ENCODE measurements at regions not wholly inside any gene's neighbourhood (a gene's known extent, or its start where the extent isn't known, plus 50 kb on each side); places are given as distances from the start of the nearest gene placed in this dataset.

GRCh38 chr7:119783799-119784198 lies 489.2 kb upstream of the KCND2 start:
- Histone ChIP-seq H3K9me3 (no peaks in the 10 kb centered on the region), H3K4me3 (ENCODE audit: low read depth in 1 of 2, low read length in 1 of 2) (no peak overlapping the region), H3K4me1 (ENCODE audit: control insufficient read depth in 1 of 2, insufficient read depth in 1 of 2, low read depth in 1 of 2, low read length in 1 of 2) (no peaks in the 10 kb centered on the region), H3K27ac (no peak overlapping the region), H3K27me3 (no peaks in the 10 kb centered on the region), H3K36me3 (no peaks in the 10 kb centered on the region)
- no peak for TF ChIP-seq CTCF (IDR thresholded peaks at IDR 0.05)

GRCh38 chr7:119802147-119802546 lies 470.8 kb upstream of the KCND2 start:
- Histone ChIP-seq H3K27ac (no peak overlapping the region), H3K36me3 (no peaks in the 10 kb centered on the region), H3K4me3 (ENCODE audit: low read depth in 1 of 2, low read length in 1 of 2) (no peak overlapping the region), H3K9me3 (no peaks in the 10 kb centered on the region), H3K4me1 (ENCODE audit: control insufficient read depth in 1 of 2, insufficient read depth in 1 of 2, low read depth in 1 of 2, low read length in 1 of 2) (no peaks in the 10 kb centered on the region), H3K27me3 (no peaks in the 10 kb centered on the region)
- no peak for TF ChIP-seq CTCF (IDR thresholded peaks at IDR 0.05)

GRCh38 chr7:119825091-119825655 lies 447.8 kb upstream of the KCND2 start:
- no peak for TF ChIP-seq CTCF (IDR thresholded peaks at IDR 0.05)
- Histone ChIP-seq H3K36me3 (no peaks in the 10 kb centered on the region), H3K4me1 (ENCODE audit: control insufficient read depth in 1 of 2, insufficient read depth in 1 of 2, low read depth in 1 of 2, low read length in 1 of 2) (no peaks in the 10 kb centered on the region), H3K4me3 (ENCODE audit: low read depth in 1 of 2, low read length in 1 of 2) (no peak overlapping the region), H3K27ac (no peak overlapping the region), H3K9me3 (no peaks in the 10 kb centered on the region), H3K27me3 (no peaks in the 10 kb centered on the region)

GRCh38 chr7:119826547-119826946 lies 446.4 kb upstream of the KCND2 start:
- Histone ChIP-seq H3K27me3 (no peaks in the 10 kb centered on the region), H3K9me3 (no peaks in the 10 kb centered on the region), H3K36me3 (no peaks in the 10 kb centered on the region), H3K4me3 (ENCODE audit: low read depth in 1 of 2, low read length in 1 of 2) (no peak overlapping the region), H3K4me1 (ENCODE audit: control insufficient read depth in 1 of 2, insufficient read depth in 1 of 2, low read depth in 1 of 2, low read length in 1 of 2) (no peaks in the 10 kb centered on the region), H3K27ac (no peak overlapping the region)
- no peak for TF ChIP-seq CTCF (IDR thresholded peaks at IDR 0.05)

GRCh38 chr7:119838444-119838843 lies 434.5 kb upstream of the KCND2 start:
- H3K36me3 ChIP-seq, result no peaks in the 10 kb centered on the region
- TF ChIP-seq CTCF (IDR thresholded peaks at IDR 0.05), result no peak

GRCh38 chr7:119842337-119842736 lies 430.6 kb upstream of the KCND2 start:
- Histone ChIP-seq H3K36me3 (no peaks in the 10 kb centered on the region), H3K9me3 (no peaks in the 10 kb centered on the region), H3K4me3 (ENCODE audit: low read depth in 1 of 2, low read length in 1 of 2) (no peak overlapping the region), H3K4me1 (ENCODE audit: control insufficient read depth in 1 of 2, insufficient read depth in 1 of 2, low read depth in 1 of 2, low read length in 1 of 2) (no peaks in the 10 kb centered on the region), H3K27me3 (no peaks in the 10 kb centered on the region), H3K27ac (no peak overlapping the region)
- TF ChIP-seq CTCF (IDR thresholded peaks at IDR 0.05), result no peak

More at GRCh38 chr7:119838444-119838843, 434.5 kb upstream of the KCND2 start:
- H3K9me3 ChIP-seq, result no peaks in the 10 kb centered on the region
- no peaks in the 10 kb centered on the region for H3K27me3 ChIP-seq
- no peak overlapping the region for H3K27ac ChIP-seq
- no peaks in the 10 kb centered on the region for H3K4me1 ChIP-seq (ENCODE audit: control insufficient read depth in 1 of 2, insufficient read depth in 1 of 2, low read depth in 1 of 2, low read length in 1 of 2)
- no peak overlapping the region for H3K4me3 ChIP-seq (ENCODE audit: low read depth in 1 of 2, low read length in 1 of 2)

Data from neutrophil (primary cell).